SU-DHL-6 (cell line): ENCODE measurements at regions not wholly inside any gene's neighbourhood (a gene's known extent, or its start where the extent isn't known, plus 50 kb on each side); places are given as distances from the start of the nearest gene placed in this dataset.

ENCODE experiments used
- CTCF ChIP-seq: fragments of 200-600 bp; sonication (generic); IDR thresholded peaks from one replicate; pipeline ENCODE4 v1.5.1; 2017; ENCODE audit warnings: antibody characterized with exemption, mild to moderate bottlenecking, low read length, moderate library complexity; ENCODE audit not compliant: insufficient read depth, poor library complexity, severe bottlenecking
- EZH2phosphoT487 ChIP-seq: fragments of 200-600 bp; sonication (generic), shearing (Covaris generic); conservative IDR thresholded peaks from 2 replicates; pipeline ENCODE4 v1.6.1; 2018; ENCODE audit warnings: mild to moderate bottlenecking, antibody characterized with exemption, low read length, moderate library complexity, mixed read lengths

GRCh38 chr13:85434927-85435326 lies 364.3 kb downstream of the SLITRK6 start:
- TF ChIP-seq EZH2phosphoT487, result no peak
- TF ChIP-seq CTCF, result no peak
